Loucy (cell line): ENCODE measurements at regions not wholly inside any gene's neighbourhood (a gene's known extent, or its start where the extent isn't known, plus 50 kb on each side); places are given as distances from the start of the nearest gene placed in this dataset.

Experiments used
- EZH2phosphoT487 ChIP-seq: fragments of 200-600 bp; IDR thresholded peaks from 2 replicates; pipeline ENCODE4 v1.6.1; 2018; ENCODE audit warnings: antibody characterized with exemption, mild to moderate bottlenecking, moderate library complexity, borderline replicate concordance
- TF ChIP-seq, protein P1 (sequence below): fragments of 200-600 bp; sonication (generic); conservative IDR thresholded peaks from 2 replicates; pipeline ENCODE4 v1.5.1; 2014; ENCODE audit warnings: mild to moderate bottlenecking, antibody characterized with exemption, low read length

DNA sequence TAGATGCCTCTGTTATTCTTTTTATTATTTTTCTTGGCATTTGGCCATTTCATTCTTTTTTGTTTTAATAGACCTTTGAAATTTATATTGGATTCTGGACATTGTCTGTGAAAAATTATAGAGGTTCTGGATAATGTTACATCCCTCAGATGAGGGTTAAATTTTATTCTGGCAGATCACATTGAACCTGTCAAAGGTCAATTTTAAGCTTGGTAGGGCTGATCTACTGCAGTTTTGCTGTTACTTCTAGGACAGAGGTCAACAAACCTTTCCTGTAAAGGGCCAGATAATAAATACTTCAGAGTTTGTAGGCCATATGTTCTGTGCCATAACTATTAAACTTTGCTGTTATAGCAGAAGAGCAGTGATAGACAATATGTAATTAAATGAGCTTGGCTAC lies 318.9 kb upstream of the DPPA4 start:
- TF ChIP-seq, protein P1, sequence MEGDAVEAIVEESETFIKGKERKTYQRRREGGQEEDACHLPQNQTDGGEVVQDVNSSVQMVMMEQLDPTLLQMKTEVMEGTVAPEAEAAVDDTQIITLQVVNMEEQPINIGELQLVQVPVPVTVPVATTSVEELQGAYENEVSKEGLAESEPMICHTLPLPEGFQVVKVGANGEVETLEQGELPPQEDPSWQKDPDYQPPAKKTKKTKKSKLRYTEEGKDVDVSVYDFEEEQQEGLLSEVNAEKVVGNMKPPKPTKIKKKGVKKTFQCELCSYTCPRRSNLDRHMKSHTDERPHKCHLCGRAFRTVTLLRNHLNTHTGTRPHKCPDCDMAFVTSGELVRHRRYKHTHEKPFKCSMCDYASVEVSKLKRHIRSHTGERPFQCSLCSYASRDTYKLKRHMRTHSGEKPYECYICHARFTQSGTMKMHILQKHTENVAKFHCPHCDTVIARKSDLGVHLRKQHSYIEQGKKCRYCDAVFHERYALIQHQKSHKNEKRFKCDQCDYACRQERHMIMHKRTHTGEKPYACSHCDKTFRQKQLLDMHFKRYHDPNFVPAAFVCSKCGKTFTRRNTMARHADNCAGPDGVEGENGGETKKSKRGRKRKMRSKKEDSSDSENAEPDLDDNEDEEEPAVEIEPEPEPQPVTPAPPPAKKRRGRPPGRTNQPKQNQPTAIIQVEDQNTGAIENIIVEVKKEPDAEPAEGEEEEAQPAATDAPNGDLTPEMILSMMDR = no peak
- no peak for TF ChIP-seq EZH2phosphoT487
